ENCODE measurements at regions not wholly inside any gene's neighbourhood (a gene's known extent, or its start where the extent isn't known, plus 50 kb on each side); places are given as distances from the start of the nearest gene placed in this dataset.

GRCh38 chr5:12570688-12571087, 666.4 kb upstream of the CTNND2 start:
- TF ChIP-seq POLR2A (IDR thresholded peaks at IDR 0.05) (no peak), POLR2AphosphoS5 (IDR thresholded peaks at IDR 0.05) (no peak)
